ENCODE measurements at regions not wholly inside any gene's neighbourhood (a gene's known extent, or its start where the extent isn't known, plus 50 kb on each side); places are given as distances from the start of the nearest gene placed in this dataset.
"Not testable (repeated sequence)": the region's sequence is repeated elsewhere in the genome, so short reads cannot be mapped to it uniquely, and the experiment has no call there.

DNA sequence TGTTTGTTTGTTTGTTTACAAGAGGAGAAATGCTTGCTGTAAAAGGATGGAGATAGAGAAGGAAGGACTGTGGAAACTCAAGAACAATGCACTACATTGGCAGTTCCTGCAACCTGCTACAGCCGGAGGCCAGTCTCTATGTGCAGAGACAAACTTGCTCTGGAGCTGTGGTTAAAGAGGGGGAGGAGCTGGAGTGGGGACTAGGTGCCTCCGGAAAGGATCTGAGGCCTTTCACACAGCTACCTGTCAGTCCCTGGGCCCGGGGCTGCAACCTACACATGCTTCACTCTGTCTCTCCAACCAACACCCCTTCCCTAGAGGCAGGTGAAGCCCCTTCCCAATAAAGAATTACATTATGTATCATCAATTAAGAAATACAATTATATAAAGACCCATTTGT lies 1234.0 kb upstream of the ZEB2 start:
- no peak overlapping the region for H3K4me3 ChIP-seq (ENCODE audit: low read depth, low read length)
- no peak for DNase-seq (ENCODE audit: low read depth)

DNA sequence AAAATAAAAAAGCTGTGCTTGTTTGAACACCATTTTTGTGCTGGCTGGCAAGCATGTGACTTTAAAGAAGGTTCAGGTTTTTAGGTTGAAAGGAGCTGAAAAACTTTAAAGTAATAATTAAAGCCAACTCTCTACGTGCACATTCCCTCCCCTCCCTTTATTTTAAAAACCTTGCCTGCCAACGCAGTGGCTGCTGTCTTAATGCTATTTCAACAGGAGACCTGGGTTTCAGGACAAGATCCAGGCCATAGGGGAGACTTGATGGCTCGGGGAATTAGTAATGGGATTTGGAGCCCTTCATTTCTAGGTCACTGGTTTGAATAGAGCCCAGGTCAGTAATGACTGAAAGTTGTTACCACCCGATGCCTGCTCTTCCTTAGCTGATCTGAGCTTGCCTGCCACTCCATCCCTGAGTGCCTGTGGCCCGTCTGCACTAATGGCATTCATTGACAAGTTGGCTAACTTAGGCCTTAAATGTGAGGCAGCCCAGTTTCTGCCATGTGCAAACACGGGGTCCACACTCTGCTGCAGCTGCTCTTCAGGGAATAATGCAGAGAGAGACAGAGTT lies 1233.2 kb upstream of the ZEB2 start:
- no peak for DNase-seq (ENCODE audit: low read depth)
- H3K4me3 ChIP-seq (ENCODE audit: low read depth, low read length): no peak overlapping the region

DNA sequence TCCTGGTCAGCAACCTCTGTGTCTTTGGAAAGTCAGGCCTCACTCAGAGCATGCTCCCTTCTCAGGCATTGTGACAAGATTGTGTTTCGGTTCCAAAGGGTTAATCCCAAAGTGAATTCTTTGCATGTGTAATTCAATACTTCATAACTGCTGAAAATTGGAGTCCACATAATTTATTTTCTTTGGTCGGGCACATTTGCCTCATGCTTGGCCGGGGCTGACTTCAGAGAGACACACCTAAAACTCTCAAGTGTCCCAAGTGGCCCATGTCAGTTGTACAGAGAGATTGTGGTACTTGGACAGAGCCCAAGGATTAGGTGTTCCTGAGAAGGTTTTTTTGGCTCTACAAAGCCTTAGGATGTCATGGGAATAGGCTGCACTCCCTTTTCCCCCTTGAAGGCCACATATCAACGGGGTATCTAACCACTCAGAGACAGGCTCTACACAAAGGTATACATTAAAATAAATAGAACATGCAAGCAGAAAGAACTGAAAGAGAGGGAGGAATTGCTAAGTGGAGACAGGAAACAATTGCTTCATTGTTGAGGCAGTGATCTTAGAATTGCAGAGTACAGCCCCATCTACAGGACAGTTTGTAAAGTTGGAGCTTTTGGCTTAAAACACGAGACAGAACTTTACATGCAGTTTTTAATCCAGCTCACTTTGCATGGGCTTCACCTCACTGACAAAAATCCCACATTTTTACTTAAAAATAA lies 1232.3 kb upstream of the ZEB2 start:
- H3K4me3 ChIP-seq (ENCODE audit: low read depth, low read length): no peak overlapping the region
- DNase-seq (ENCODE audit: low read depth): peak; percentile 97

DNA sequence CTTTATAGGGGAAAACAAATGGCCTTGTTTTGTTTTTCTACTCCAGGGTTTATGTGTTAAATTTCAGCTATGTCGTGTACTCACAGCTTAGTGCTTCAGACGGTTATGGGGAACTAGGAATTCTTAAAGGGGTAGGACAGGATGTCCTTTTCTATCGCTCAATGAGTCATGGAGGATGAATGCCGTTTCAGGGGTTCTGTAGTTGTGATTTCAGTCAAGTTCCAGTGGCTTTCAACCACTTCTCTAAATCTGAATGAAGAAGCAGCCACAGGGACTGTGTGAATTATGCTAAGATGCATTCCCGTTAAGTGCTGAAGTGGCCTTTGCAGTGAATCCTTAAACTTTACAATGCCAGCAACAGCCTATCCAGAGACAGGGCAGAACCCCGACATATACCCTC lies 1231.7 kb upstream of the ZEB2 start:
- peak; percentile 75 for DNase-seq (ENCODE audit: low read depth)
- no peak overlapping the region for H3K4me3 ChIP-seq (ENCODE audit: low read depth, low read length)

DNA sequence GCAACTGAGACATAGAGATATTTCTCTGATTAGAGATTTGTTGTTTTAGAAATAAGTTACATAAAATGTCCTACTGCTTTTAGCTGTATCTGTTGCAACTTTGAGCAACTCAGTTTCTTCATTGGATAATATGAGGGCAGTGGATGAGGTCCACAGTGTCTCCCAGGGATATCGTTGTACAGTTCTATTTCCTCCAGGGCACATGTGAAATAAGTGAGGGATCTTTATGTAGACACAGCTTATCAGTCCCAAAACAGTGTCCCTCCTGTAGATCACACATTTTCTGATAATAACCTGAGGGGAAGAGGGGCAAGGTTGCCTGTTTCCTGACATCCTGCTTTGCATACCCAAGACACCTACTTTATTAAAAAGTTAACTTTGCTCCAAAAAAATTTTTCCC lies 1231.2 kb upstream of the ZEB2 start:
- no peak for DNase-seq (ENCODE audit: low read depth)
- no peak overlapping the region for H3K4me3 ChIP-seq (ENCODE audit: low read depth, low read length)

DNA sequence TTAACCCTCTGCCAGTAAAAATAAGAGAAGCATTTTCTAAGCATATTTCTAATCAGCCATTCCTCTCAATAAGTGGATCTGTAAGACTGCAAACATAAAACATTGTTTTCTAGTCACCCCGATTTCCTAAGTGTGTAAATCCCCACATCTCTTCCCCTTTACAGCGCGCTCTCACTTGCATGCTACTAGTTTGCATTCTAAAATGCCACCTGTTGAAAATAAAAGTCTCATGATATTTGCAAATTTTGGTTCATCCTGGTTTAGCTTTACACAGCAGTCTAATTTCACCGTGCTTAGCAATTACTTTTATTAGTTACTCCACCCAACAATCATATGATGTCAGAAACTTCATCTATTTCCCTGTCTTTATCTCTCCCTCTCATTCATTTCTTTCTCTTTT lies 1230.7 kb upstream of the ZEB2 start:
- no peak overlapping the region for H3K4me3 ChIP-seq (ENCODE audit: low read depth, low read length)
- DNase-seq (ENCODE audit: low read depth): no peak

DNA sequence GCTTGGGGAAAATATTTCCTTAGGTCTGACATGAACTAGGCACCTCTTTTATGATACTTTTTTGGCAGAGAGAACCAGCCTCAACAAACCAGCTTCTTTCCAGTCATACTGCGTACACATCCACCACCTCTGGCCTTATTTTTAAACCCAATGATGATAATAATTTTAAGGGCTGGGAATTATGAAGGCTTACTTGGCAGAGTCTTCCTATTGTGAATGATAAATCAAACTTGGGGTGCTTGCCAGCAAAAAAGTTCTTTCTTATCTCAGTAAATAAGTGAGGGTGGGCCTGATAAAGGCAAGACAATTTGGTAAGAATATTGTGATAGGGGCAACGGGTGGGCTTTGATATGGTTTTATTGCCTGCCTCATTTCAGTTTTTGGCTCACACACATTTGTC lies 1230.2 kb upstream of the ZEB2 start:
- no peak for DNase-seq (ENCODE audit: low read depth)
- H3K4me3 ChIP-seq (ENCODE audit: low read depth, low read length): no peak overlapping the region

DNA sequence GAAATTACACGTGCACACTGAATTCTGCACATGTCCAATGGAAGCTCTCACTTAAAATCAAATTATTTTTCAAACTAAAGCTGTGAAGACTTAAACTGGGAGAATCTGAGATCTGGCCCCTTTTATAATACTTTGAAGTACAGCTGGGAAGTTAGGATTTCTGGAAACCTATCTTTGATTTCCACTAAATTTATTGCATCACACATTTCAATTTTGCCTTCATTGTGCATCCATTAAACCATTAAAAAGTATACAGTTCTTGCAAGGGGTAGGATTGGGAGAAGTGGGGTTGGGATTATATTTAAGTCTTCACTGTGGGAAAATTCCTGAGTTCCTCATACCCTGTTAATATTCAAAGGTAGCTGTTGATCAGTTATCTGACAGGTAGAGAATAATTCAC lies 1229.6 kb upstream of the ZEB2 start:
- no peak for DNase-seq (ENCODE audit: low read depth)
- no peak overlapping the region for H3K4me3 ChIP-seq (ENCODE audit: low read depth, low read length)

DNA sequence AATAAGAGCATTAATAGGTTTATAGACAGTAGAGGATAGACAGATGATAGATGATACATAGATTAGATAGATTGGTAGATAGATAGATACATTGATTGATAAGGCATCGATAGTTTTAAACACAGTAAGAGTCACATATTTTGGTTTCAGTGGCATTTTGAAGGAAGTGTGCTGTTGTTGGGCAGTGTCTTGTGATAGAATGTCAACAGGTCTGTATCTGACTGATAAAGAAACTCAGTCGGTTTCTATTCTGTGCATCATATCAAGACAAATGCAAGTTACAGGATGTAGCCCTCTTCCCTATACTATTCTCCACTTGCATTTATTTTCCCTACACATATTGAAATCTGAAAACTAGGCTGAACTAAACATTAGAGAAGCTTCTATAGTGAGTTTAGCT lies 1229.0 kb upstream of the ZEB2 start:
- DNase-seq (ENCODE audit: low read depth): no peak

DNA sequence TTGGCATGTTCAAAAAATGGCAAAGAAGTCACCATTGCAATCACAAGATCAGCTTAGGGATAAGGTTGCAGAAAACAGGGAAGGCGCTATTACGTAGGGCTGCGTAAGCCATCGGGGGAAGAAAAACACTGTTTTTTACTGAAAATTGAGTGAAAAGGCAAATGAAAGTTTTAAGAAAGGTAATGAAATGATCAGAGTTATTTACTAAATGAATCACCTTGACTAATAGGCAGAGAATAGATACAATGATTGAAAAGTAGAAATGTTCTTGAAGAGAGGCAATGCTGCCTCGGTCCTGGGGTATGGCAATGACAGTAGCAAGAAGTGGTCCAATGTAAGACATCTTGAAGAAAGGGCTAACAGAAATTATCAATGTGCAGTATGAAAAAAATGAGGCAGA lies 1227.8 kb upstream of the ZEB2 start:
- DNase-seq (ENCODE audit: low read depth): no peak
- H3K4me3 ChIP-seq (ENCODE audit: low read depth, low read length): no peak overlapping the region

More for the DNA sequence above, 1229.0 kb upstream of the ZEB2 start:
- no peak overlapping the region for H3K4me3 ChIP-seq (ENCODE audit: low read depth, low read length)

DNA sequence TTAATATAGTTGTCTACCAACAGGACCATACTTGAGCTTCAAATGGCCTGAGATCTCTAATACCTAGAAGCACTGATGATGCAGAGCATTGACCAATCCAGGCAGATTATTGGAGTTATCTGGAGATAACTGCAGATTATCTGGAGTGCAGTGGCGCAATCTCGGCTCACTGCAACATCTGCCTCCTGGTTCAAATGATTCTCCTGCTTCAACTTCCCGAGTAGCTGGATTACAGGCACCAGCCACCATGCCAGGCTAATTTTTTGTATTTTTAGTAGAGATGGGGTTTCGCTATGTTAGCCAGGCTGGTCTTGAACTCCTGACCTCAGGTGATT lies 1225.4 kb upstream of the ZEB2 start:
- not testable (repeated sequence) for H3K4me3 ChIP-seq (ENCODE audit: low read depth, low read length); DNase-seq (ENCODE audit: low read depth)

DNA sequence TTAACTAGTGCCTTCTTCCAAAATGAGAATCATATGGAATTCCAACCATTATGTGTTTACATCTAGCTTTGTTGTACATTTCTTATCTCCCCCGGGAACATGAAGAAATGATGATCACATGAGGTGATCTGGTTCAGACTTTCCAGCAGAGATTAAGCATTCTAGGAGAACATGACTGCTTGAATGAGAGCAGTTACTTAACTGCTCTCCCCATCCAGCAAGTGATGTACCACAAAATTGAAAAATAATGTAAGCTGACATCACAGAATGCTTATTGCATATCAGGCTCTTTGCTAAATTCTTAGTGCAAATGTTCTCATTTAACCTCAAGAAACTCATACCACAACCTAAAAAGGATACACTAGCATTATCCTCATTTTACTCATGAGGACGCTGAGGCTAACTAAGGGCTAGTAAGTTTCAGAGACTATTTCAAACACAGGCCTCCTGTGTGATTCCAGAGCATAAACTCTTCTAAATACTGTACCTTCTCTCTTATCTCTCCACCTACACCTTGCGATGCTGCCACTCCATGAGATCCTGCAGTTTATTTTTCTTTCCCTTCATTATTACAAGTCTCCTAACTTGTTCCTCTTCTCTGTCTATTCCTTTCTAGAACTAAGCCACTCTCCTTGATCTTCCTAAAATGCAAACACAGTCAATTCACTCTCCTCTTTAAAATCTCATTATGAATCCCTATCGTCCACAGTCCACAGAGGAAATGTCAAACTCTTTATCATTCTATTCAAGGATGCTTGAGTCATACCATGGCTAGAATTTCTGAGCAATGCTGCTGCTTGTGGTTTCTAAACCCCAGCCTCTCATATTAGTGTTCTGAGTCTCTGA lies 1224.8 kb upstream of the ZEB2 start:
- DNase-seq (ENCODE audit: low read depth): peak; percentile 80
- no peak overlapping the region for H3K4me3 ChIP-seq (ENCODE audit: low read depth, low read length)

DNA sequence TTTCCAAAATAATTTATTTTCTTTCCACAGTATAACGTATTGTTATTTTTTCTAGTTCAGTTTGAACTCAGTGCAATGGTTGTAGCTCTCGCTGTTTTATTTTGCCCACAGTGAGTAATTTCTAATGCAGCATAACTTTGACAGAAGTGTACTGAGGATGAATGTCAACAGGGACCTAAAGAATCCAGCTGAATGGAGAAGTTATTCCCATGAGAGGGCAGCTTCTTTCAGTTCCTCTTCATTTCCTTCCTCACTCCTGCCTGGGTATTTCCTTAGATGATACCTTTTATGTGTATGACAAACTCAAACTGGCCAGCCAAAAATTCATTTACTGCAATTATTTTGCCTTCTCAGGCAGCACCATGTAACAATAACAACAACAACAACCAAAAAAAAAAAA lies 1223.1 kb upstream of the ZEB2 start:
- DNase-seq (ENCODE audit: low read depth): no peak
- H3K4me3 ChIP-seq (ENCODE audit: low read depth, low read length): no peak overlapping the region

DNA sequence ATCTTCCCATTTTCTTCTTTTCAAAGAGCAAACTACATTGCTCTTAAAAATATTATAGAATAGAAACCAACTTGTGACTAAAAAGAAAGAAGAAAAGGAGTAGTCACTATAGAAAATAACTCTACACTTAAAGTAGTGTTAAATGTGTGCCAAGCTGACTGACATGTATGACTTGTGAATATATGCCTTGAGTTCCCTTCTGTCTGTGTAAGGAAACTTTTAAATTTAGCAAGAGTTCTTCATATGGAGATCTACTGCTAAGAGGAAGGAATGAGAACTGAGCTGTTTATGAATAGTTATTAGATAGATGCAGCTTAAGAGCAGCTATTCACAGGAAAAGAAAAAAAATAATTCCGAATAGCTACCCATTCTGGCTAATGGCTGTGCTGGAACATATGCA lies 1221.7 kb upstream of the ZEB2 start:
- no peak overlapping the region for H3K4me3 ChIP-seq (ENCODE audit: low read depth, low read length)
- DNase-seq (ENCODE audit: low read depth): no peak

DNA sequence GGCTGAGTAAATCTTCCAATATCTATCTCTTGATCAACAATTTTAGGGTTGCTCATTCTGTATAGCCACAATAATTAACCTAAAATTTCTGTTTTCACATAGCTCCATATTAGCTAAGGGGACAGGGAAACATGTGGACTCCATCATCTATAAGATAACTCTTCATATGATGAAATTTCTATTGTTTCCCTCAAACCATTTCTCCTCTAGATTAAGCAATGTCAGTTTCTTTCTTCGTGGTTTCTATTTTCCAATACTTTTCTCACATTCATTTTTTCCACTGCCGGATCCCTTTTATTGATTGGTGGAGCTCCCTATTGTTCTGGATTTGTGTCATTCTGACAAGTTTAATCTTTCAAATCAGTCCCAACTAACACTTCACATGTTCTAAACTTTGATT lies 1221.3 kb upstream of the ZEB2 start:
- no peak for DNase-seq (ENCODE audit: low read depth)

DNA sequence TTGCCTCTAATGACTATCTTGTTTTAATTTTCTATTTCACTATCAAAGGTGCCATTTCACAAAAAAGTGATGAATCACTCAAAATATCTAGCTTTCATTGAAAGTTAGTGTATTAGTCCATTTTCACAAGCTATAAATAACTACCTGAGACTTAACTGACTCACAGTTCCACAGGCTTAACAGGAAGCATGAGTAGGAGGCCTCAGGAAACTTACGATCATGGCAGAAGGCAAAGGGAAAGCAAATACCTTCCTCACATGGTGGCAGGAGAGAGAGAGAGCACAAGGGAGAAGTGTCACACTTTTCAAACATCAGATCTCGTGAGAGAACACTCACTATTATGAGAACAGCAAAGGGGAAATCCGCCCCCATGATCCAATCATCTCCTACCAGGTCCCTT lies 1220.4 kb upstream of the ZEB2 start:
- no peak overlapping the region for H3K4me3 ChIP-seq (ENCODE audit: low read depth, low read length)
- no peak for DNase-seq (ENCODE audit: low read depth)

More for the DNA sequence above, 1221.3 kb upstream of the ZEB2 start:
- no peak overlapping the region for H3K4me3 ChIP-seq (ENCODE audit: low read depth, low read length)

DNA sequence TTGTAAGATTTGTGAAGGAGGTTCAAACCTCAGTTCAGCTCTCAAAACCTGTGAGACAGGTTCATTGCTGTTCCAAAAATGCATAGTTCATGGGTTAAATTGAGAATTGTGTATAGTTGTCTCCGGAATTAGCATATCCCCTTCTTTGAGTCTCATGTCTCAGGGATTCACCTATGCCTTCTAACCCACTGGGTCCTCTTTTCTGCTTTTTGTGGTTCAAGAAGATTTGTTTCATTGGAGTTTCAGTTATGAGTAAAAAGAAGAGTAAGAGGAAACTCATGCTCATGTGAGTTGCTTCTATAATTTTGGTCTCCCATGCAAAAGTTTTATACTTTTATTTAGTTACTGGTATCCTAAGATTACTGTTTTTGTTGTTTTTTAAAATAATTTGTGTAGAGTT lies 1219.8 kb upstream of the ZEB2 start:
- H3K4me3 ChIP-seq (ENCODE audit: low read depth, low read length): no peak overlapping the region
- DNase-seq (ENCODE audit: low read depth): no peak

DNA sequence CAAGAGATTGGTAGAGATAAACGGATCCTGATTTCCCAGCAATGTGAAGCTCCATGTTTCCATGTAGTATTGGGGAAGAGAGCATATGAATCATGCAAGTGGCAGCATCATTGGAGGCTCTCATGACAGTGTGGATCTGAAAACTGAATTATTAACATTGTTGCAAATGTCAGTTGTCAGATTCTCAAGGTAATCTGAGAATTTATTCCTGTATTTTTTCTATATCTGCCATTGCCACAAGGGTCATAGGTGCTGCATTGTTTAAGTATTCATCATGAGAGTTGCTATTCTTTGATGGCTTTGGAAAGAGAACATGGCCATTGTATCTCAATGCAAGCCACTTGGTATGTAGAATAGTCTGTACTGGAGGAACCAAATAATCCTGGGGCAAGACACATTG lies 1217.0 kb upstream of the ZEB2 start:
- DNase-seq (ENCODE audit: low read depth): no peak
- H3K4me3 ChIP-seq (ENCODE audit: low read depth, low read length): no peak overlapping the region

DNA sequence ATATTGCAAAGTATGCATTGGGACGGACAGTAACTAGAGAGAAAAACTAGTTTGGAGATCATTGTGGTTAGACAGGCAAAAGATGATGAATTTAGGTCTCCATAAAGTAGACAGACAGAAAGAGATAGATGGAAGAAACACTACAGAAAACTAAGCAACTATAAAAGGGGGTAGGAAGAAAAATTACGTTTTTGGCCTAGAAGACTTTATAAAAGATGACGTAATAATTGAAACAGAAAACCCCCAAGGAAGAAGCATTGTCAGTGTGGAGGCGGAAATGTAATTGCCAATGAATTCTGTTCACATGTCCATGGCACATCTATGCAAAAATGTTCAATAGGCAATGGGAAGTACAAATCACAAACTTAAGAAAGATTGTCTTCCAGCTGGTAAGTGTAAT lies 1211.5 kb upstream of the ZEB2 start:
- H3K4me3 ChIP-seq (ENCODE audit: low read depth, low read length): no peak overlapping the region

DNA sequence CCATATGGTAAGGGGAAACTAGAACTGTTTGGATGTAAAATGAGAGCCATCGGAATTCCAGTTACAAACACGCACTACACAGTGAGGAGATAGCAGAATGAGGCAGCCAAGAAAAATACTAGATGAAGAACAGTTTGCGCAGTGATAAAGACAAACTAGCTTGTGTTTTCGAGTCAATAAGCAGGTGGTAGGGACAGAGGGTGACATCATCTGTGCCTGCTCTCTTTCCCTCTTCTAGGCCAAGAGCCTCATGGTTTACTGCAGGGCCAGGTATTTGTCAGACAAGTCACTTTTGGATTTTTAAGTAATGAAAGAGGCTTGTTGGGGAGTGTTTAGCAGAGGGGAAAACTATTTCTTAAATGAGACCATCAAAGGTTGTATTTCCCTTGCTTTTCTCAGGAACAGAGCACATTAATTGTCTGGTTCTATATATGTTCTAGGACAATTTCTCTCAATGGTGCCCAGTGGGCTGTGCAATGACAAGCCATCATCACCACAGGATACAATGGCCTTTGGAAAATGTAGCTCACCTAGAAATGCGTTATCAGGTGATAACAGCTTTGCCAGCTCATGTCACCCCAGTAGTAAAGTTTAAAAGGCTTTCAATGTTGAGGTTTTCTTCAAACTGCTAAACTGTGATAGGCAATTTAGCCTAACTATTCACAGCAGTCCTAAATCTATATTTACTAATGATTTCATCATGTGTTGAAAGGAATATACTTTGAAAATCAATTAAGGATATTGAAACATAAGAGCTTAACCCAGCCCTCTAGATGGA lies 1210.3 kb upstream of the ZEB2 start:
- no peak overlapping the region for H3K4me3 ChIP-seq (ENCODE audit: low read depth, low read length)
- no peak for DNase-seq (ENCODE audit: low read depth)

More for the DNA sequence above, 1211.5 kb upstream of the ZEB2 start:
- DNase-seq (ENCODE audit: low read depth): no peak

Data from skeletal muscle cell (primary cell).